ENCODE measurements at regions not wholly inside any gene's neighbourhood (a gene's known extent, or its start where the extent isn't known, plus 50 kb on each side); places are given as distances from the start of the nearest gene placed in this dataset.
"Not testable (repeated sequence)": the region's sequence is repeated elsewhere in the genome, so short reads cannot be mapped to it uniquely, and the experiment has no call there.

DNA sequence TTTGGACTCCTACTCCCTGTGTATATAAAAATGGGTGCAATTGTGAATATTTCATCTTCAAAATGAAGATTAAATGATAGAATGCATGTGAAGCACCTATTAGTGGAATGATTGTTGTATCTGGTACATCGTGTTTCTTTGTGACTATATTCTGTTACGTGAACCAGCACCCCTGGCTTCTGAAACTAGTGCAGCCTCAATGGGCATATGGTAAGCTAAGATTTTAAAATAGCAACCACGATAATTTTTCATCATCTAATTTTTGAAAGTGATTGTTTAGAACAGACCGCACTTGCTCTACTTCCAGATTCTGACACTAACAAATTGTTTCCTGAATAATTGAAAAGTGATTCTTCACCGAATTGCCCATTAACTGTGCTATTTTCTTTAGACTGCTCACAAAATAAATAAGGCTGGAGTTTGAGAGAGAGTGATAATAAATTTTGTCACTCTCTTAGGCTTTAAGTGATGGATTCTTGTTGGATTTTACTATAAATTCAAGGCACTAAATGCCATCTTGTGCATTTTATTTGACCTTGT lies 806.1 kb upstream of the LRATD1 start:
- Histone ChIP-seq H3K4me1 (no peaks in the 10 kb centered on the region), H3K4me3 (no peak overlapping the region), H3K27ac (no peak overlapping the region), H3K9me3 (no peaks in the 10 kb centered on the region), H3K27me3 (no peaks in the 10 kb centered on the region), H3K36me3 (no peaks in the 10 kb centered on the region)
- WGBS, 2 donors, result 59 to 69% methylated on average over 5 of the region's 5 CpGs
- FAIRE-seq (no peak), ATAC-seq (no peak), DNase-seq (no peak)
- intact Hi-C loops (cut with DNase I), result no loop called here
- TF ChIP-seq, protein P1, sequence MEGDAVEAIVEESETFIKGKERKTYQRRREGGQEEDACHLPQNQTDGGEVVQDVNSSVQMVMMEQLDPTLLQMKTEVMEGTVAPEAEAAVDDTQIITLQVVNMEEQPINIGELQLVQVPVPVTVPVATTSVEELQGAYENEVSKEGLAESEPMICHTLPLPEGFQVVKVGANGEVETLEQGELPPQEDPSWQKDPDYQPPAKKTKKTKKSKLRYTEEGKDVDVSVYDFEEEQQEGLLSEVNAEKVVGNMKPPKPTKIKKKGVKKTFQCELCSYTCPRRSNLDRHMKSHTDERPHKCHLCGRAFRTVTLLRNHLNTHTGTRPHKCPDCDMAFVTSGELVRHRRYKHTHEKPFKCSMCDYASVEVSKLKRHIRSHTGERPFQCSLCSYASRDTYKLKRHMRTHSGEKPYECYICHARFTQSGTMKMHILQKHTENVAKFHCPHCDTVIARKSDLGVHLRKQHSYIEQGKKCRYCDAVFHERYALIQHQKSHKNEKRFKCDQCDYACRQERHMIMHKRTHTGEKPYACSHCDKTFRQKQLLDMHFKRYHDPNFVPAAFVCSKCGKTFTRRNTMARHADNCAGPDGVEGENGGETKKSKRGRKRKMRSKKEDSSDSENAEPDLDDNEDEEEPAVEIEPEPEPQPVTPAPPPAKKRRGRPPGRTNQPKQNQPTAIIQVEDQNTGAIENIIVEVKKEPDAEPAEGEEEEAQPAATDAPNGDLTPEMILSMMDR (IDR thresholded peaks at IDR 0.05), result no peak

- intact Hi-C loops (cut with DNase I), result no loop called here
- no peak for DNase-seq
- Histone ChIP-seq H3K27me3 (no peaks in the 10 kb centered on the region), H3K27ac (no peak overlapping the region), H3K4me3 (no peak overlapping the region), H3K9me3 (no peaks in the 10 kb centered on the region), H3K4me1 (no peaks in the 10 kb centered on the region), H3K36me3 (no peaks in the 10 kb centered on the region)
- FAIRE-seq, result no peak
- TF ChIP-seq, protein P1 (IDR thresholded peaks at IDR 0.05), result no peak
- 61 to 68% methylated on average over 6 of the region's 6 CpGs for WGBS, 2 donors
- ATAC-seq, result no peak
Measured at GRCh38 chr2:13858626-13859025, 773.9 kb upstream of the LRATD1 start.

- FAIRE-seq; H3K27me3 ChIP-seq; H3K36me3 ChIP-seq; H3K4me1 ChIP-seq; DNase-seq; ATAC-seq; H3K9me3 ChIP-seq; intact Hi-C loops (cut with DNase I); H3K4me3 ChIP-seq; H3K27ac ChIP-seq: not testable (repeated sequence)
Measured at GRCh38 chr2:13868275-13868674, 764.2 kb upstream of the LRATD1 start.

DNA sequence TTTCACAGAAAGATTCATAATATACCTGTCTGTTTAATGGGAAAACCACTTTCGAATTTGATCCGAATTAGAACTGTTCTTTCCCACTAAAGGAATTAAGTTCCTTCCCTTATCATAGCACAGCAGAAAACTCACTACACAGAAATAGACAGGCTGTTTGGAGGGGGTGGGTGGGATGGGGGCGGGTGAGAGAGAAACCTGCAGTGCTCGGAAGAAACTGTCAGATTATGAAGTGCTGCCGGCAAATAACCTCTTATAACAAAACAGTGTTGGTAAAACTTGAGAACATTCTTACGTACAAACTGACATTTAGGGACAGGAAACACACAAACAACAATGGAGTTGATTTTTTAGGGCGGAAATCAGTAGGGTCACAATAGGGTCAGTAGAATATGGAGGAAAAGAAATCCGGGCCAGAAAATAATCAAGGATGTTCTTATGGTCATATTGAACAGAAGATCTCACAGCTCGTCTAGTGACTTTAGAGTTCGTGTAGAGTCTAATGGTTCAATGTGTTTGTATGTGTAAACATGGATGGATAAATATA lies 756.0 kb upstream of the LRATD1 start:
- TF ChIP-seq, protein P1 (IDR thresholded peaks at IDR 0.05), result no peak
- no peak overlapping the region for H3K27ac ChIP-seq
- no peak for DNase-seq
- WGBS, 2 donors, result 74 to 75% methylated on average over 10 of the region's 10 CpGs
- H3K9me3 ChIP-seq, result no peaks in the 10 kb centered on the region
- no peaks in the 10 kb centered on the region for H3K4me1 ChIP-seq
- no peak overlapping the region for H3K4me3 ChIP-seq
- FAIRE-seq, result no peak
- ATAC-seq, result no peak
- H3K27me3 ChIP-seq, result no peaks in the 10 kb centered on the region
- intact Hi-C loops (cut with DNase I), result no loop called here
- no peaks in the 10 kb centered on the region for H3K36me3 ChIP-seq

DNA sequence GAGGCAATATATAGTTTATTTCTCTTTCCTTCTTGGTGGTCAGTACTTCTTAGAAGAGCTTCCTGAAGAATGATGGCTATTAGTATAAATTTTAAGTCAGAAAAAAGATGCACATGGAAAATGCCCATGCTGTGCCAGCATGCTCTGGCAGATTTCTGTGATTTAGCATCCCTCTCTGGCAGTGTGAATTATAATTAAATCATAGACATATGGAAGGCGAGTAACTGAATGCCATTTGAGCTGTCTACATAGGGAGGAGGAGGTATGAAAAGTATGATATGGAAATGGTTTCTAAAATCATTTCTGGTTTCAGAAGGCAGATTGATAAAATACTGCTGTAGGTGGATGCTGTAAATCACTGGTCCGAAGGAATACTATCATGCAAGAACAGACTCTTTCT lies 754.9 kb upstream of the LRATD1 start:
- intact Hi-C loops (cut with DNase I), result no loop called here
- FAIRE-seq (no peak), DNase-seq (no peak), ATAC-seq (no peak)
- H3K4me1 ChIP-seq, result no peaks in the 10 kb centered on the region
- 90 to 95% methylated on average over 2 of the region's 2 CpGs for WGBS, 2 donors
- H3K27me3 ChIP-seq, result no peaks in the 10 kb centered on the region
- H3K36me3 ChIP-seq, result no peaks in the 10 kb centered on the region
- no peaks in the 10 kb centered on the region for H3K9me3 ChIP-seq
- H3K27ac ChIP-seq, result no peak overlapping the region
- TF ChIP-seq, protein P1 (IDR thresholded peaks at IDR 0.05), result no peak
- H3K4me3 ChIP-seq, result no peak overlapping the region

Measured in pancreas (tissue), 10 donors.